HepG2 (cell line): ENCODE measurements at regions not wholly inside any gene's neighbourhood (a gene's known extent, or its start where the extent isn't known, plus 50 kb on each side); places are given as distances from the start of the nearest gene placed in this dataset.

ENCODE experiments used
- ESRRA ChIP-seq: sonication (generic); formaldehyde crosslinking; IDR thresholded peaks from 2 replicates; pipeline ENCODE4 v1.5.1; 2020; ENCODE audit warnings: mild to moderate bottlenecking, low read depth, missing genetic modification reagents
- HHEX ChIP-seq: IDR thresholded peaks from 2 replicates; pipeline ENCODE4 v1.6.1; 2016; ENCODE audit warnings: control low read depth
- ISL2 ChIP-seq: sonication (generic); formaldehyde crosslinking; IDR thresholded peaks from 2 replicates; pipeline ENCODE4 v1.5.0; 2020; ENCODE audit warnings: missing genetic modification reagents
- MIXL1 ChIP-seq: IDR thresholded peaks from 2 replicates; pipeline ENCODE4 v1.6.1; 2016
- NFKB2 ChIP-seq: sonication (generic); formaldehyde crosslinking; IDR thresholded peaks from 2 replicates; pipeline ENCODE4 v1.4.0; 2020; ENCODE audit warnings: missing genetic modification reagents, borderline replicate concordance
- ZNF501 ChIP-seq: sonication (generic); formaldehyde crosslinking; IDR thresholded peaks from 2 replicates; pipeline ENCODE4 v1.5.1; 2020; ENCODE audit warnings: mild to moderate bottlenecking, moderate library complexity, missing genetic modification reagents
- ZNF552 ChIP-seq: sonication (generic); formaldehyde crosslinking; IDR thresholded peaks from 2 replicates; pipeline ENCODE4 v1.9.0; 2022; ENCODE audit warnings: missing genetic modification reagents, mild to moderate bottlenecking, borderline replicate concordance
- ZNF766 ChIP-seq: sonication (generic); formaldehyde crosslinking; IDR thresholded peaks from 2 replicates; pipeline ENCODE4 v1.5.0; 2020; ENCODE audit warnings: missing genetic modification reagents, borderline replicate concordance
- ZNF781 ChIP-seq: sonication (generic); formaldehyde crosslinking; IDR thresholded peaks from 2 replicates; pipeline ENCODE4 v1.5.1; 2020; ENCODE audit warnings: borderline replicate concordance, mild to moderate bottlenecking, missing genetic modification reagents; ENCODE audit errors: not compliant biosample characterization
- ZNF850 ChIP-seq: sonication (generic); formaldehyde crosslinking; conservative IDR thresholded peaks from 2 replicates; pipeline ENCODE4 v1.9.0; 2021; ENCODE audit warnings: mild to moderate bottlenecking, missing genetic modification reagents
- TF ChIP-seq, protein P1 (sequence below): sonication (generic); formaldehyde crosslinking; IDR thresholded peaks from 2 replicates; pipeline ENCODE4 v1.5.0; 2020; ENCODE audit warnings: missing genetic modification reagents
- TF ChIP-seq, protein P2 (sequence below): sonication (generic); formaldehyde crosslinking; conservative IDR thresholded peaks from 2 replicates; pipeline ENCODE4 v1.4.0; 2020; ENCODE audit warnings: mild to moderate bottlenecking, missing genetic modification reagents, moderate library complexity
- TF ChIP-seq, protein P3 (sequence below): sonication (generic); formaldehyde crosslinking; IDR thresholded peaks from one replicate; pipeline ENCODE4 v1.5.1; 2020; ENCODE audit warnings: mild to moderate bottlenecking, missing genetic modification reagents; ENCODE audit errors: not compliant biosample characterization
- TF ChIP-seq, protein P4 (sequence below): IDR thresholded peaks from 2 replicates; pipeline ENCODE4 v1.6.1; 2012; ENCODE audit warnings: inconsistent platforms

DNA sequence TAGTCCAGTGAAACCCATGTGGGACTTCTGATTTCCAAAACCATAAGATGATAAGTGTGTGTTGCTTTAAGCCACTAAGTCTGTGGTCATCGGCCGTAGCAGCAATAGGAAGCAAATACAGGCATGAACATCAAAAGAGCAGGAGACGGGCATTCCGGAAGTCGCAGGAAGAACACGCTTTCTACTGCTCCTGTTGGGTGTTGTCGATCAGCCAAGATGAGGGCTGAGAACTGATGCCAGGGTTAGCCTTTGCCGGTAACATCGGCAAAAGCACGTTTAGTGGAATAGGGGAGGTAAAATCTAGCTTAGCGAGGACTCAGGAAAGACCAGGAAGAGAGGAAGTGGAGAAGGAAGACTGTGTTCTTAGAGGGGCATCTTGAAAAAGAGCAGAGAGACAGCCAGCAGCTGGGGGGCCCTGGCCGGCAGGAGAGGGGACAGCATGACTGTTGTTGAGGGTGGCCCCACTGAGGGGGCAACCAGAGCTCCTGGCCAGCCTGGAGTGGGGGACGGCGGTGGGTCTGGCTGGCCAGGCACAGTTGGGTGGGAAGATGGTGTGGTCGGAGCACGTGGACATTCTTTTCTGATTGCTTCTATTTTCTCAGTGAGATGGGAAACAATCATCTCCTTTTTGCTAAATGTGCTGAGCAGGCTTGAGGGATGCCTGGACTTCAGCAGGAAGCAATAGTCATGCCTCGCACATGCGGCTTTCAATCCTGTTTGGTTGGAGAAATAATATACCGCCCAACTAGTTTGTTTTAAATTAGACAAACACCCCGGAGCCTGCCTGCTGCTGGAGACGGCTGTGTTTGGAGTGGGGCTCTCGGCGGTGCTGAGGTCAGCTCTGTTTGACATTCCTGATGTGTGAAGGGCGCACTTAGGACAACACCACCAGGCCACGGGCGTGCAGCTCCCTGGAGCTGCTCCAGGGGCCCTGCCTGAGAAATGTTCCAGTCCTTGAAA is 109.9 kb downstream of the METRNL start (continued):
- TF ChIP-seq ZNF850 (CRISPR knock-in tag) = no peak
- no peak for TF ChIP-seq MIXL1 (CRISPR knock-in tag)
- TF ChIP-seq, protein P1, sequence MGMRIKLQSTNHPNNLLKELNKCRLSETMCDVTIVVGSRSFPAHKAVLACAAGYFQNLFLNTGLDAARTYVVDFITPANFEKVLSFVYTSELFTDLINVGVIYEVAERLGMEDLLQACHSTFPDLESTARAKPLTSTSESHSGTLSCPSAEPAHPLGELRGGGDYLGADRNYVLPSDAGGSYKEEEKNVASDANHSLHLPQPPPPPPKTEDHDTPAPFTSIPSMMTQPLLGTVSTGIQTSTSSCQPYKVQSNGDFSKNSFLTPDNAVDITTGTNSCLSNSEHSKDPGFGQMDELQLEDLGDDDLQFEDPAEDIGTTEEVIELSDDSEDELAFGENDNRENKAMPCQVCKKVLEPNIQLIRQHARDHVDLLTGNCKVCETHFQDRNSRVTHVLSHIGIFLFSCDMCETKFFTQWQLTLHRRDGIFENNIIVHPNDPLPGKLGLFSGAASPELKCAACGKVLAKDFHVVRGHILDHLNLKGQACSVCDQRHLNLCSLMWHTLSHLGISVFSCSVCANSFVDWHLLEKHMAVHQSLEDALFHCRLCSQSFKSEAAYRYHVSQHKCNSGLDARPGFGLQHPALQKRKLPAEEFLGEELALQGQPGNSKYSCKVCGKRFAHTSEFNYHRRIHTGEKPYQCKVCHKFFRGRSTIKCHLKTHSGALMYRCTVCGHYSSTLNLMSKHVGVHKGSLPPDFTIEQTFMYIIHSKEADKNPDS (CRISPR knock-in tag) = no peak
- TF ChIP-seq HHEX (CRISPR knock-in tag) = peak; percentile 90
- peak; percentile 72; the same call in 1 of the 2 replicates for TF ChIP-seq NFKB2 (CRISPR knock-in tag)
- peak; percentile 47; the same call in 1 of the 2 replicates for TF ChIP-seq ZNF552 (CRISPR knock-in tag)
- TF ChIP-seq, protein P2, sequence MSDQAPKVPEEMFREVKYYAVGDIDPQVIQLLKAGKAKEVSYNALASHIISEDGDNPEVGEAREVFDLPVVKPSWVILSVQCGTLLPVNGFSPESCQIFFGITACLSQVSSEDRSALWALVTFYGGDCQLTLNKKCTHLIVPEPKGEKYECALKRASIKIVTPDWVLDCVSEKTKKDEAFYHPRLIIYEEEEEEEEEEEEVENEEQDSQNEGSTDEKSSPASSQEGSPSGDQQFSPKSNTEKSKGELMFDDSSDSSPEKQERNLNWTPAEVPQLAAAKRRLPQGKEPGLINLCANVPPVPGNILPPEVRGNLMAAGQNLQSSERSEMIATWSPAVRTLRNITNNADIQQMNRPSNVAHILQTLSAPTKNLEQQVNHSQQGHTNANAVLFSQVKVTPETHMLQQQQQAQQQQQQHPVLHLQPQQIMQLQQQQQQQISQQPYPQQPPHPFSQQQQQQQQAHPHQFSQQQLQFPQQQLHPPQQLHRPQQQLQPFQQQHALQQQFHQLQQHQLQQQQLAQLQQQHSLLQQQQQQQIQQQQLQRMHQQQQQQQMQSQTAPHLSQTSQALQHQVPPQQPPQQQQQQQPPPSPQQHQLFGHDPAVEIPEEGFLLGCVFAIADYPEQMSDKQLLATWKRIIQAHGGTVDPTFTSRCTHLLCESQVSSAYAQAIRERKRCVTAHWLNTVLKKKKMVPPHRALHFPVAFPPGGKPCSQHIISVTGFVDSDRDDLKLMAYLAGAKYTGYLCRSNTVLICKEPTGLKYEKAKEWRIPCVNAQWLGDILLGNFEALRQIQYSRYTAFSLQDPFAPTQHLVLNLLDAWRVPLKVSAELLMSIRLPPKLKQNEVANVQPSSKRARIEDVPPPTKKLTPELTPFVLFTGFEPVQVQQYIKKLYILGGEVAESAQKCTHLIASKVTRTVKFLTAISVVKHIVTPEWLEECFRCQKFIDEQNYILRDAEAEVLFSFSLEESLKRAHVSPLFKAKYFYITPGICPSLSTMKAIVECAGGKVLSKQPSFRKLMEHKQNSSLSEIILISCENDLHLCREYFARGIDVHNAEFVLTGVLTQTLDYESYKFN (CRISPR knock-in tag) = peak; percentile 37; the same call in 1 of the 2 replicates
- peak; percentile 10; the same call in 1 of the 2 replicates for TF ChIP-seq ISL2
- TF ChIP-seq, protein P3, sequence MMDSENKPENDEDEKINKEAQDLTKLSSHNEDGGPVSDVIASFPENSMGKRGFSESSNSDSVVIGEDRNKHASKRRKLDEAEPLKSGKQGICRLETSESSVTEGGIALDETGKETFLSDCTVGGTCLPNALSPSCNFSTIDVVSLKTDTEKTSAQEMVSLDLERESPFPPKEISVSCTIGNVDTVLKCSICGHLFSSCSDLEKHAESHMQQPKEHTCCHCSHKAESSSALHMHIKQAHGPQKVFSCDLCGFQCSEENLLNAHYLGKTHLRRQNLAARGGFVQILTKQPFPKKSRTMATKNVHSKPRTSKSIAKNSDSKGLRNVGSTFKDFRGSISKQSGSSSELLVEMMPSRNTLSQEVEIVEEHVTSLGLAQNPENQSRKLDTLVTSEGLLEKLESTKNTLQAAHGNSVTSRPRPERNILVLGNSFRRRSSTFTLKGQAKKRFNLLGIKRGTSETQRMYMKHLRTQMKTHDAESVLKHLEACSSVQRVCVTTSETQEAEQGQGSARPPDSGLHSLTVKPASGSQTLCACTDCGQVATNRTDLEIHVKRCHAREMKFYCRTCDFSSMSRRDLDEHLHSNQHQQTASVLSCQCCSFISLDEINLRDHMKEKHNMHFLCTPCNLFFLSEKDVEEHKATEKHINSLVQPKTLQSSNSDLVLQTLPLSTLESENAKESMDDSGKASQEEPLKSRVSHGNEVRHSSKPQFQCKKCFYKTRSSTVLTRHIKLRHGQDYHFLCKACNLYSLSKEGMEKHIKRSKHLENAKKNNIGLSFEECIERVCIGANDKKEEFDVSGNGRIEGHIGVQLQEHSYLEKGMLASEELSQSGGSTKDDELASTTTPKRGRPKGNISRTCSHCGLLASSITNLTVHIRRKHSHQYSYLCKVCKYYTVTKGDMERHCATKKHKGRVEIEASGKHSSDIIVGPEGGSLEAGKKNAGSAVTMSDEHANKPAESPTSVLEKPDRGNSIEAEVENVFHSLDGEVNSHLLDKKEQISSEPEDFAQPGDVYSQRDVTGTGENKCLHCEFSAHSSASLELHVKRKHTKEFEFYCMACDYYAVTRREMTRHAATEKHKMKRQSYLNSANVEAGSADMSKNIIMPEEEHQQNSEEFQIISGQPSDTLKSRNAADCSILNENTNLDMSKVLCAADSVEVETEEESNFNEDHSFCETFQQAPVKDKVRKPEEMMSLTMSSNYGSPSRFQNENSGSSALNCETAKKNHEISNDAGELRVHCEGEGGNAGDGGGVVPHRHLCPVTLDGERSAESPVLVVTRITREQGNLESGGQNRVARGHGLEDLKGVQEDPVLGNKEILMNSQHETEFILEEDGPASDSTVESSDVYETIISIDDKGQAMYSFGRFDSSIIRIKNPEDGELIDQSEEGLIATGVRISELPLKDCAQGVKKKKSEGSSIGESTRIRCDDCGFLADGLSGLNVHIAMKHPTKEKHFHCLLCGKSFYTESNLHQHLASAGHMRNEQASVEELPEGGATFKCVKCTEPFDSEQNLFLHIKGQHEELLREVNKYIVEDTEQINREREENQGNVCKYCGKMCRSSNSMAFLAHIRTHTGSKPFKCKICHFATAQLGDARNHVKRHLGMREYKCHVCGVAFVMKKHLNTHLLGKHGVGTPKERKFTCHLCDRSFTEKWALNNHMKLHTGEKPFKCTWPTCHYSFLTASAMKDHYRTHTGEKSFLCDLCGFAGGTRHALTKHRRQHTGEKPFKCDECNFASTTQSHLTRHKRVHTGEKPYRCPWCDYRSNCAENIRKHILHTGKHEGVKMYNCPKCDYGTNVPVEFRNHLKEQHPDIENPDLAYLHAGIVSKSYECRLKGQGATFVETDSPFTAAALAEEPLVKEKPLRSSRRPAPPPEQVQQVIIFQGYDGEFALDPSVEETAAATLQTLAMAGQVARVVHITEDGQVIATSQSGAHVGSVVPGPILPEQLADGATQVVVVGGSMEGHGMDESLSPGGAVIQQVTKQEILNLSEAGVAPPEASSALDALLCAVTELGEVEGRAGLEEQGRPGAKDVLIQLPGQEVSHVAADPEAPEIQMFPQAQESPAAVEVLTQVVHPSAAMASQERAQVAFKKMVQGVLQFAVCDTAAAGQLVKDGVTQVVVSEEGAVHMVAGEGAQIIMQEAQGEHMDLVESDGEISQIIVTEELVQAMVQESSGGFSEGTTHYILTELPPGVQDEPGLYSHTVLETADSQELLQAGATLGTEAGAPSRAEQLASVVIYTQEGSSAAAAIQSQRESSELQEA (CRISPR knock-in tag) = peak; percentile 51
- TF ChIP-seq, protein P4, sequence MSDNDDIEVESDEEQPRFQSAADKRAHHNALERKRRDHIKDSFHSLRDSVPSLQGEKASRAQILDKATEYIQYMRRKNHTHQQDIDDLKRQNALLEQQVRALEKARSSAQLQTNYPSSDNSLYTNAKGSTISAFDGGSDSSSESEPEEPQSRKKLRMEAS = 0 out of 2 replicates have a peak, but pooled peaks have one; percentile 17
- no peak for TF ChIP-seq ZNF766
- peak; percentile 31 for TF ChIP-seq ZNF781
- TF ChIP-seq ZNF501 = 0 out of 2 replicates have a peak, but pooled peaks have one; percentile 43
- TF ChIP-seq ESRRA (CRISPR knock-in tag) = 0 out of 2 replicates have a peak, but pooled peaks have one; percentile 40
